Esophagus squamous epithelium (tissue), 4 donors: ENCODE measurements at regions not wholly inside any gene's neighbourhood (a gene's known extent, or its start where the extent isn't known, plus 50 kb on each side); places are given as distances from the start of the nearest gene placed in this dataset.

Experiments
- POLR2A ChIP-seq, 4 donors: fragments of 450-650 bp; IDR thresholded peaks; one replicate each; pipeline ENCODE4 v1.6.1; 2017; ENCODE audit warnings: antibody characterized with exemption in 4 of 4, mild to moderate bottlenecking in 4 of 4, moderate library complexity in 3 of 4
- TF ChIP-seq, protein P1 (sequence below), 6 experiments: fragments of 450-650 bp in 4 of 6; fragments of 200-600 bp in 2 of 6; sonication (generic) in 2 of 6; IDR thresholded peaks; one replicate each; pipeline ENCODE4 v1.5.1; 2016 to 2019; ENCODE audit warnings: antibody characterized with exemption in 6 of 6, mild to moderate bottlenecking in 4 of 6, moderate library complexity in 4 of 6

DNA sequence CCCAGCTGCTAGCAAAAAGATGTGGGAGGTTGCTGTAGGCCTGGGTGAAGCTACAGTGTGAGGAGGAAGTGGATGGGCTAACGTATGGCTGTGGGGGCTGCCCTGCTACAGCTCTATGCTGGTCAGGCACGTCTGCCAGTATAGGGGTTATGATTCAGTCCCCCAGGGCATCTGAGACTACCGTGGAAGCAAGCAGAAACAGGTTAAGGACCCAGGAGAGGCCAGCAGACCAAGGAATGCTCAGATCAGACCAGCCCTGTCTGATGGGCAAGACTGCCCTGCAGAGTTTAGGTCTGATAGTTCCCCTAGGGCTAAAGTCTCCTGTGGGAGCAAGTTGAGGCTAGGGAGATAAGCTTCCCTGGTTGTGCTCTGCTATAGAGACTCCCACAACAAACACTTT is 416.1 kb upstream of the CTNND2 start:
- TF ChIP-seq, protein P1, sequence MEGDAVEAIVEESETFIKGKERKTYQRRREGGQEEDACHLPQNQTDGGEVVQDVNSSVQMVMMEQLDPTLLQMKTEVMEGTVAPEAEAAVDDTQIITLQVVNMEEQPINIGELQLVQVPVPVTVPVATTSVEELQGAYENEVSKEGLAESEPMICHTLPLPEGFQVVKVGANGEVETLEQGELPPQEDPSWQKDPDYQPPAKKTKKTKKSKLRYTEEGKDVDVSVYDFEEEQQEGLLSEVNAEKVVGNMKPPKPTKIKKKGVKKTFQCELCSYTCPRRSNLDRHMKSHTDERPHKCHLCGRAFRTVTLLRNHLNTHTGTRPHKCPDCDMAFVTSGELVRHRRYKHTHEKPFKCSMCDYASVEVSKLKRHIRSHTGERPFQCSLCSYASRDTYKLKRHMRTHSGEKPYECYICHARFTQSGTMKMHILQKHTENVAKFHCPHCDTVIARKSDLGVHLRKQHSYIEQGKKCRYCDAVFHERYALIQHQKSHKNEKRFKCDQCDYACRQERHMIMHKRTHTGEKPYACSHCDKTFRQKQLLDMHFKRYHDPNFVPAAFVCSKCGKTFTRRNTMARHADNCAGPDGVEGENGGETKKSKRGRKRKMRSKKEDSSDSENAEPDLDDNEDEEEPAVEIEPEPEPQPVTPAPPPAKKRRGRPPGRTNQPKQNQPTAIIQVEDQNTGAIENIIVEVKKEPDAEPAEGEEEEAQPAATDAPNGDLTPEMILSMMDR (IDR thresholded peaks at IDR 0.05), result no peak
- TF ChIP-seq POLR2A (IDR thresholded peaks at IDR 0.05), result no peak
